Common myeloid progenitor, CD34-positive (primary cell): ENCODE measurements at regions not wholly inside any gene's neighbourhood (a gene's known extent, or its start where the extent isn't known, plus 50 kb on each side); places are given as distances from the start of the nearest gene placed in this dataset.

Source experiments
- CTCF ChIA-PET: fragments of 350-600 bp; sonication (Branson Sonifier 250); formaldehyde crosslinking; loops from one replicate; lab custom pipeline; 2021; ENCODE audit warnings: antibody characterized with exemption; lab: Charles Lee
- POLR2A ChIA-PET: fragments of 350-600 bp; sonication (Branson Sonifier 250); formaldehyde crosslinking; loops from one replicate; lab custom pipeline; 2021; ENCODE audit warnings: antibody characterized with exemption; lab: Charles Lee
- DNase-seq, 3 donors: peaks; one replicate each; pipeline versions ENCODE4 v3.0.0 to v3.0.0-alpha.2; 2013
- H3K27ac ChIP-seq, 2 experiments: 1 replicate in 1 of 2; 2 replicates in 1 of 2; pipeline ENCODE4 v1.7.0; 2013; ENCODE audit warnings: inconsistent platforms in 2 of 2, low read length in 2 of 2, mild to moderate bottlenecking in 2 of 2, low read depth in 1 of 2, moderate library complexity in 1 of 2; ENCODE audit not compliant: severe bottlenecking in 2 of 2, insufficient read depth in 1 of 2, poor library complexity in 1 of 2
- H3K27me3 ChIP-seq, 5 experiments: replicated peaks in 2 of 5; 1 replicate in 3 of 5; 2 replicates in 2 of 5; pipeline versions ENCODE4 v1.6.1 to v1.7.0; 2013; ENCODE audit warnings: low read length in 4 of 5, mild to moderate bottlenecking in 2 of 5, moderate library complexity in 2 of 5, inconsistent platforms in 1 of 5; ENCODE audit not compliant: insufficient read depth in 5 of 5, control insufficient read depth in 4 of 5
- H3K36me3 ChIP-seq, 4 experiments: 1 replicate in 2 of 4; 2 replicates in 2 of 4; pipeline versions ENCODE4 v1.6.1 to v1.7.0; 2013; ENCODE audit warnings: low read length in 3 of 4, control low read depth in 1 of 4, mild to moderate bottlenecking in 1 of 4; ENCODE audit not compliant: control insufficient read depth in 4 of 4, insufficient read depth in 4 of 4
- H3K4me1 ChIP-seq, 4 experiments: 1 replicate in 3 of 4; 2 replicates in 1 of 4; pipeline versions ENCODE4 v1.6.1 to v1.7.1; 2013; ENCODE audit warnings: low read length in 3 of 4, mild to moderate bottlenecking in 3 of 4, control low read depth in 1 of 4, inconsistent platforms in 1 of 4, moderate library complexity in 1 of 4; ENCODE audit not compliant: control insufficient read depth in 4 of 4, insufficient read depth in 4 of 4; ENCODE audit errors: control extremely low read depth in 1 of 4
- H3K4me3 ChIP-seq, 7 experiments: 1 replicate in 4 of 7; 2 replicates in 3 of 7; pipeline versions ENCODE4 v1.5.1 to v1.7.0; 2013; ENCODE audit warnings: mild to moderate bottlenecking in 7 of 7, low read length in 6 of 7, moderate library complexity in 6 of 7, inconsistent platforms in 2 of 7, low read depth in 2 of 7, control low read depth in 1 of 7; ENCODE audit not compliant: insufficient read depth in 4 of 7, control insufficient read depth in 1 of 7; ENCODE audit errors: extremely low read depth in 1 of 7
- H3K9me3 ChIP-seq, 5 experiments: 1 replicate in 4 of 5; 2 replicates in 1 of 5; pipeline versions ENCODE4 v1.6.1 to v1.7.1; 2013; ENCODE audit warnings: low read length in 4 of 5, mild to moderate bottlenecking in 2 of 5, inconsistent platforms in 1 of 5, low read depth in 1 of 5, moderate library complexity in 1 of 5; ENCODE audit not compliant: control insufficient read depth in 4 of 5, insufficient read depth in 2 of 5; ENCODE audit errors: control extremely low read depth in 1 of 5
- WGBS: methylation state at CpG from one replicate; pipeline ENCODE4 v1.1.5; 2013; ENCODE audit not compliant: insufficient coverage; 5-methylcytosine and 5-hydroxymethylcytosine counted together

GRCh38 chr21:35743571-35743970 is 316.8 kb downstream of the SETD4 start:
- 97% methylated on average over 3 of the region's 4 CpGs for WGBS
- Histone ChIP-seq H3K4me3 (no peak overlapping the region), H3K36me3 (no peaks in the 10 kb centered on the region), H3K27ac (no peak overlapping the region), H3K9me3 (peaks cover 0 to 12% (median 4%) of the 10 kb centered on the region in 5 experiments), H3K27me3 (peaks cover 0 to 47% (median 2%) of the 10 kb centered on the region in 5 experiments), H3K4me1 (no peaks in the 10 kb centered on the region)
- POLR2A ChIA-PET: interaction anchor here (0.6 kb wide), 1 partner anchor 552 kb away, joined by 3 read pairs; no protein-coding TSS in a partner anchor
- DNase-seq: no peak
- CTCF ChIA-PET: no interaction called here

DNA sequence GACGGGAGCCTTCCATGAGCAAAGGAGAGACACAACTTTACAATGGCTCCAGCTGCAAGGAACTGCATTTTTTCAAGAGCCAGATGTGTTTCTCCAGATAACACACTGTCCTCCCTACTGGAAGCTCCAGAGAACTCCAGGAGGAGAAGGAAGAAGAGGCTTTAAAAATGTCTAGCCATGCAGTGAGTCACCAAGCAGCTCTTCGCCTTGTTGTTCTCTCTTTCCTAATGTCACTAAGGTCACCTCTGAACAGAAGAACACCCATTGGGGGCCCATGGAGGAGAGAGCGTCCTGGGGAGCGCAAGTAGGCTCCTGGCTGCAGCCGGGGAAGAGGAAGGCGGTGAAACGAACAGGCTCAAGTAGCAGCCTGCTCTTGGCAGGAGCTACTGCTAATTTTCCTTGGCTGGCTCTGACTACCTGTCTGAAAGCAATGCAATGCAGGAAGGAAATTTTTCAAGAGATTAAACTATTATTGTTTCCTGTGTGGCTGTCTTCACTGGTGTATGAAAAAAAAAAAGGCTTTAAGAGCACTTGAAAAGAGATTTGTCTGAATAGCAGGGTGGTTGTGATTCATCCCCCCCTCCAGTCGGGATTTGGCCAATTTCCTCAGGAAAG is 321.9 kb downstream of the SETD4 start:
- ChIA-PET CTCF (interaction anchor here (1.0 kb wide), 1 partner anchor 86 kb away, joined by 3 read pairs; no protein-coding TSS in a partner anchor), POLR2A (interaction anchor here (0.6 kb wide), 1 partner anchor 135 kb away, joined by 3 read pairs; no protein-coding TSS in a partner anchor)
- peaks cover 0 to 47% (median 6%) of the 10 kb centered on the region in 5 experiments for H3K27me3 ChIP-seq
- WGBS: 75% methylated on average over 8 of the region's 8 CpGs
- no peaks in the 10 kb centered on the region for H3K36me3 ChIP-seq
- DNase-seq: no peak
- H3K4me1 ChIP-seq: no peaks in the 10 kb centered on the region
- H3K9me3 ChIP-seq: peaks cover 2 to 17% (median 4%) of the 10 kb centered on the region in 5 experiments
- H3K27ac ChIP-seq: no peak overlapping the region
- no peak overlapping the region for H3K4me3 ChIP-seq

DNA sequence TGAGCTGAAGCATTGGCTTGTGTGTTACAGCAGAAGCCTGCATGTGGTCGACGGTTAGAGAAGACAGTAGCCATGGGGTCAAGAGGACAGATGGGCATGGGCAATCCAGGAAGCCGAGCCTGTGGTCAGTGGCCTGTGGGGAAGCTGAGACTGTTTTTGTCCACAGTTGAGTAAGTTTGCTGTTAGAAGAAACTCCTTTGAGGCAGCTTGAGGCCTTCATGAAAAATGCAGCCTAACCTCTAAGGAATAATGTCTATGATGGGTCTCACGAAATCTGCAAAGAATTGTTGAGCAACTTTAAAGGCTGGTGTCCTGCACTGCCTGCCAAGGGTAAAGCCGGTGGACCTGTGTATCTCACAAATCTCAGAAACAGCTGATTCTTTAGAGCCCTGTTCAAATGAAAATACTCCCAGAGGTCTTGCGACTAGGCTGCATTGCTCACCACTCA is 322.4 kb downstream of the SETD4 start:
- CTCF ChIA-PET: interaction anchor here (1.0 kb wide), 1 partner anchor 85 kb away, joined by 3 read pairs; no protein-coding TSS in a partner anchor
- DNase-seq: no peak
- POLR2A ChIA-PET: no interaction called here
- peaks cover 2 to 17% (median 4%) of the 10 kb centered on the region in 5 experiments for H3K9me3 ChIP-seq
- H3K27ac ChIP-seq: no peak overlapping the region
- no peaks in the 10 kb centered on the region for H3K36me3 ChIP-seq
- peaks cover 0 to 49% (median 6%) of the 10 kb centered on the region in 5 experiments for H3K27me3 ChIP-seq
- no peak overlapping the region for H3K4me3 ChIP-seq
- 86% methylated on average over 6 of the region's 6 CpGs for WGBS
- no peaks in the 10 kb centered on the region for H3K4me1 ChIP-seq

DNA sequence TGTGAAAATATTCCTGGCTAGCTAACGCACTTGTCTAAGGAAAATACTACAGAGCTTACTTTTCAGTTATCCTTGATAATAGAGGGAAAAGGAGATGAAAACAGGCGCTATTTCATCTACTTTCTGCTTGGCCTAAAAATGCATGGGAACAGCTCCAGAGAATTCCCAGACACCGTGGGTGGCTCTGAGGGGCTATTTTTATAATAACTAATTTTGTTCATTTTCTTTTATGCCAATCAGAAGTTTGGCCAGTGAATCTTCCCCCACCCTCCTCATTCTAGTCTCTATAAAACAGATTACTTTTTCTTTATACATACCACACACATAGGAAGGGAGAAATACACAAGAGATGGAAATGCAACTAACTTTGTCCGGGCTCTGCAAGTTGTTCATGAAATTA is 322.9 kb downstream of the SETD4 start:
- POLR2A ChIA-PET: interaction anchor here (0.6 kb wide), 1 partner anchor 291 kb away, joined by 4 read pairs; no protein-coding TSS in a partner anchor

GRCh38 chr21:35732788-35733187 is 327.5 kb downstream of the SETD4 start:
- 95% methylated on average over 9 of the region's 10 CpGs for WGBS
- H3K27ac ChIP-seq: no peak overlapping the region
- no peaks in the 10 kb centered on the region for H3K4me1 ChIP-seq
- no peak overlapping the region for H3K4me3 ChIP-seq
- POLR2A ChIA-PET: no interaction called here
- H3K9me3 ChIP-seq: peaks cover 0 to 7% (median 3%) of the 10 kb centered on the region in 5 experiments
- CTCF ChIA-PET: no interaction called here
- no peak for DNase-seq
- no peaks in the 10 kb centered on the region for H3K36me3 ChIP-seq
- H3K27me3 ChIP-seq: peaks cover 0 to 29% (median 9%) of the 10 kb centered on the region in 5 experiments

More for the DNA sequence above, 322.9 kb downstream of the SETD4 start:
- Histone ChIP-seq H3K27ac (no peak overlapping the region), H3K4me3 (no peak overlapping the region), H3K36me3 (no peaks in the 10 kb centered on the region), H3K9me3 (peaks cover 2 to 17% (median 4%) of the 10 kb centered on the region in 5 experiments), H3K4me1 (no peaks in the 10 kb centered on the region), H3K27me3 (peaks cover 0 to 53% (median 6%) of the 10 kb centered on the region in 5 experiments)
- DNase-seq: no peak
- CTCF ChIA-PET: no interaction called here
- 73% methylated on average over 2 of the region's 4 CpGs for WGBS

- no peak overlapping the region for H3K4me3 ChIP-seq
- peaks cover 0 to 4% (median 0%) of the 10 kb centered on the region in 5 experiments for H3K9me3 ChIP-seq
- H3K36me3 ChIP-seq: no peaks in the 10 kb centered on the region
- peaks cover 0 to 21% (median 4%) of the 10 kb centered on the region in 5 experiments for H3K27me3 ChIP-seq
- POLR2A ChIA-PET: no interaction called here
- H3K27ac ChIP-seq: no peak overlapping the region
- 97% methylated on average over 4 of the region's 8 CpGs for WGBS
- CTCF ChIA-PET: no interaction called here
- no peak for DNase-seq
- no peaks in the 10 kb centered on the region for H3K4me1 ChIP-seq
These were observed 330.0 kb downstream of the SETD4 start for GRCh38 chr21:35730325-35730724.

DNA sequence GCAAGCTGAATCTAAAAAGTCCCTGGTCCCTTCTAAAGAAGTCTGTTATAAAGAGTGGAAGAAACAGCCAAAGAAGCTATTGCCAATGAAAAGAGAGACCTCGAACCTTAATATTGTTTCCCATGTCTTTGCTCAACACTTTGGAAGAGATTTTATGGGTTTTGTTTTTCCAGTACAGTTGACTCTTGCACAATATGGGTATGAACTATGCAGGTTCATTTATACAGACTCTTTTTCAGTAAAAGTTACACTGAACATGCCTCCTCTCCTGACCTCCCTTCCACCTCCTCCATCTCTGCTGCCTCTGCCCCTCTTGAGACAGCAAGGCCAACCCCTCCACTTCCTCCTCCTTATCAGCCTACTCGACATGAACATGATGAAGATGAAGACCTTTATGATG is 332.5 kb downstream of the SETD4 start:
- ChIA-PET CTCF (interaction anchor here (0.9 kb wide), 1 partner anchor 25 kb away, joined by 3 read pairs; no protein-coding TSS in a partner anchor), POLR2A (no interaction called here)
- H3K9me3 ChIP-seq: peaks cover 0 to 3% (median 0%) of the 10 kb centered on the region in 5 experiments
- no peak overlapping the region for H3K4me3 ChIP-seq
- H3K27ac ChIP-seq: no peak overlapping the region
- H3K27me3 ChIP-seq: peaks cover 0 to 13% (median 4%) of the 10 kb centered on the region in 5 experiments
- no peaks in the 10 kb centered on the region for H3K36me3 ChIP-seq
- DNase-seq: no peak
- 80% methylated on average over 2 of the region's 2 CpGs for WGBS
- no peaks in the 10 kb centered on the region for H3K4me1 ChIP-seq
